ENCODE measurements at regions not wholly inside any gene's neighbourhood (a gene's known extent, or its start where the extent isn't known, plus 50 kb on each side); places are given as distances from the start of the nearest gene placed in this dataset.
"Not testable (repeated sequence)": the region's sequence is repeated elsewhere in the genome, so short reads cannot be mapped to it uniquely, and the experiment has no call there.

DNA sequence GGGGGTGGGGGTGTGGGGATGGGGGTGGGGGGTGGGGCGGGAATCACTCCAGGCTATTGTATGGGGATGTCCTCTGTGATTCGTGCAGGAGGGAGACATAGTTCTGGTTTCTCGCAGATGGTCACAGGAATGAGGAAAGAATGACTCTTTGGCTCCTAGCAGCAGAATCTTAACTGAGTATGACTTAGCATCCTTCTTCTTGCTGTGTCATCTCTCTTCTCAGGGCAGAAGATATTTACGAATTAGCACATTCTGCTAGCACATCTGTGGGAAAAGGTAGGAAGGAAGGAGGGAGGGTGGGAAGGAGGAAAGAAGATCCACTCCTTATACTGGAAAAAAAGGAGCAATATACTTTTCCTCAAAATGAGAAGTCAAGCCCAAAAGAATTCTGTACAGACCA, 686.8 kb upstream of the DEFB115 start:
- TF ChIP-seq, protein P1, sequence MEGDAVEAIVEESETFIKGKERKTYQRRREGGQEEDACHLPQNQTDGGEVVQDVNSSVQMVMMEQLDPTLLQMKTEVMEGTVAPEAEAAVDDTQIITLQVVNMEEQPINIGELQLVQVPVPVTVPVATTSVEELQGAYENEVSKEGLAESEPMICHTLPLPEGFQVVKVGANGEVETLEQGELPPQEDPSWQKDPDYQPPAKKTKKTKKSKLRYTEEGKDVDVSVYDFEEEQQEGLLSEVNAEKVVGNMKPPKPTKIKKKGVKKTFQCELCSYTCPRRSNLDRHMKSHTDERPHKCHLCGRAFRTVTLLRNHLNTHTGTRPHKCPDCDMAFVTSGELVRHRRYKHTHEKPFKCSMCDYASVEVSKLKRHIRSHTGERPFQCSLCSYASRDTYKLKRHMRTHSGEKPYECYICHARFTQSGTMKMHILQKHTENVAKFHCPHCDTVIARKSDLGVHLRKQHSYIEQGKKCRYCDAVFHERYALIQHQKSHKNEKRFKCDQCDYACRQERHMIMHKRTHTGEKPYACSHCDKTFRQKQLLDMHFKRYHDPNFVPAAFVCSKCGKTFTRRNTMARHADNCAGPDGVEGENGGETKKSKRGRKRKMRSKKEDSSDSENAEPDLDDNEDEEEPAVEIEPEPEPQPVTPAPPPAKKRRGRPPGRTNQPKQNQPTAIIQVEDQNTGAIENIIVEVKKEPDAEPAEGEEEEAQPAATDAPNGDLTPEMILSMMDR (IDR thresholded peaks at IDR 0.05; ENCODE audit: insufficient read depth, low read length) = not testable (repeated sequence)
- not testable (repeated sequence) for TF ChIP-seq SPI1 (IDR thresholded peaks at IDR 0.05; ENCODE audit: borderline replicate concordance, low read depth)

All from HL-60 (cell line).